HG03520 (cell line): ENCODE measurements at regions not wholly inside any gene's neighbourhood (a gene's known extent, or its start where the extent isn't known, plus 50 kb on each side); places are given as distances from the start of the nearest gene placed in this dataset.
"Not testable (repeated sequence)": the region's sequence is repeated elsewhere in the genome, so short reads cannot be mapped to it uniquely, and the experiment has no call there.

Source experiments
- ATAC-seq: cut with Tn5 transposase; IDR thresholded peaks from one replicate; pipeline ENCODE4 v1.9.1; 2021; ENCODE audit warnings: mild to moderate bottlenecking, moderate library complexity; ENCODE audit not compliant: unreplicated experiment

DNA sequence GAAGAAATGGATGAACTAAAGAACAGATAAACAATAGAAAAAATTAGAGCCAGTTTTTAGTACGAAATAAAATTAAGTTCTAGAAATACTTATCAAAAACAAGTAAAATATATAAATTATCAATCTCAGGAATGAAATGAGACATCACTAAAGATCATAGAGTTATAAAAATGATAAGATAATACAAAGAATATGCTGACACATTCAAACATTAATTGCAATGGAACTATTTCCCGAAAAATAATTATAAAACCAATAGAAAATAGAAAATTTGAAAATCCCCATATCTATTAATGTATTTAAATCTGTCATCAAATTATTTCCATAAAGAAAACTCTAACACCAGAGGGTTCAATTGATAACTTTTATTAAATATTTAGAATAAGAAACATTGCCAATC, 458.1 kb upstream of the MBL2 start:
- ATAC-seq = no peak

DNA sequence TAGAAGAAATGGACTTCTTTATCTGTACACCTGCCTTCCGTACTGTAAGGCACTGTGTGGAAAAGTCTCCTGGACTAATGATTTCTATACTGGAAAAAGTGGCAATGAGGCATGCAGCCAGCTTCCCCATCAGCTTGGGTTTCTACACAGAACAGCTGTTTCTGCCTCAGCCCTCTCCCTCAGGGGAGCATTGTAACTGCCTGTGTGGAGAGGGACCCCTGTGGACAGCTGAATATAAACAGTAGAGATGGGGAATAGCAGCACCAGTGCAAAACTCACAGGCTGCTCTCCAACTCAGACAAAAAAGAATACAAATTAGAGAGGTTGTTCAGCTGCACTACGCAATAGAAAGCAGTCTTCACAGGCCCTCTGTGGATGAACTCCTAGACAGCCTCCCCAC, 451.3 kb upstream of the MBL2 start:
- ATAC-seq = no peak

DNA sequence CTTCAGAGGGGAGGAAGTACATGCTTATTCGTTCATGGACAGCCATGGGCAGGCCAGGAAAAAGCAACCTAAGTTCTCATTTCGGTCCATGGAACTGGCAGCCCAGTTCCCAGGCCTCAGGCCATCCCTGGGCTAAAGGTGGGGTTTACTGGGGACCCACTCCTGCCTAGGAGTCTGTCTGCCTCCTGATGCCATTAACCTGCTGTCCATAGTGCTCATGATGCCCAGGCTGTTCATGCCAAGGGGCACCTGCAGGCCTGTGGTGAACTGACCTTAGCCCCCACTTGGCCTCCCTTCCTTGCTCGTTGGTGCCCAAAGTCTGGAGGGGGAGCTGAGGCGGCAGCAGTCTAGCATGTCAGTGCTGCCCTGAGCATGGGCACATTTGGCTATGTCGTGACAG, 450.2 kb upstream of the MBL2 start:
- ATAC-seq = no peak

DNA sequence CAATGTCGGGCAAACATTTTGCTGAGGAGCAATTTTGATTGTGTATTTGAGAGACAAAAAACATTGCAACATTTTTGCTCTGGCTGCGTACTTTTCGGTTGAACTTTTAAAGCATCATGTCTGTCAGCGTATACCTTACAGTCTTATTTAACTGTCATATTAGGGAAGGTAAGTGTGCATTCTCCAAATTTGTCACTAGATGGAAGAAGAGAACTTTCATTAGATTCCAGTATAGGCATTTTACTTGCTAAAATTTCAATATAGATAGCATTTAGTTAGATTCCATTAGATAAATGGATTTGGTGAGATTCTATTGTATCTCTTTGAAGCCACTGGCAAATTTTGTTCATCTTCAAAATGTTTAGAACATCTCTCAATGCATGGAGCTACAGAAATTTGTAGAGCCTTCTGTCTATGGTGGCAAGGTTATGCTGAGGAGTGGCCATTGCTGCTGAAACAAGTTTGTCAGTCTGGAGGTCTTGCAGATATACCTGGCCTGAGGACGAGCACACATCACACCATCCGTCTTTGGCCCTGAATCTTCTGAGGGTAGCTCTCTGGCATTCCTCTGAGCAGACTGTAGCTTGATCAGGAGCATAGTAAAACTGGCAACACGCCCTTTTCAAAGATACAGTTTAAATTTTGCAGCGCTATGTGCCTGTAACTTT, 437.5 kb upstream of the MBL2 start:
- ATAC-seq = no peak

DNA sequence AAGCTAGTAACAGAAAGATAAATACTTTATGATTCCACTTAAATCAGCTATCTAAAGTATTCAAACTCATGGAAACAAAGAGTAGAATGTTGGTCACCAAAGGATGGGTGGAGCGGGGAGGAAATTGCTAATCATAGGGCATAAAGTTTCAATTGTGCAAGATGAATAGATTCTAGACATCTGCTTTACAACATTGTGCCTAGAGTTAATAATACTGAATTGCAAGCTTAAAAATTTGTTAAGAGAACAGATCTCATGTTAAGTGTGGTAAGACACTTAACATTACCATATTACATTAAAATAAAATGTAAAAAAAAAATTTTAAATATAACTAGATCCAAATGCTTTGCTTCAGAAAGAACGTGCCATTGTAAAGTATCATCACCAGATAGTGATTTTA, 411.1 kb upstream of the MBL2 start:
- no peak for ATAC-seq

DNA sequence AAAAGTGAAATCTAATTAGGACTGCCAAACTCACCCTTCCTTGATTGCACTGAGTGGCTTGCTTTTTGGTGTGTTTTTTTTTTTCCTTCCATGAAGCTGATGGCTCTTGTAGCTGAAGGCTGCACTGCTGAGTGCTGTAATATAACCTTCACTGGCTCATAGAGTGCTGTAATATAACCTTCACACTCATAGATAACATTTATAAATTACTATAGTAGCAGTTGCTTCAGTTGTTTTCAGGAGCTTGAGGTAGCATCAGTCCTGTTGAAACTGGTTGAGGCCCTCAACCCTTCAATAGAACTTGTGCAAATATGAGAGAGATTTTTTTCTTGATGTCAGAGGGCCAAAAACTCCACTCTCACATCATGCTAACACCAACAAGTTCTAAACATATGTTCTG, 404.9 kb upstream of the MBL2 start:
- no peak for ATAC-seq

DNA sequence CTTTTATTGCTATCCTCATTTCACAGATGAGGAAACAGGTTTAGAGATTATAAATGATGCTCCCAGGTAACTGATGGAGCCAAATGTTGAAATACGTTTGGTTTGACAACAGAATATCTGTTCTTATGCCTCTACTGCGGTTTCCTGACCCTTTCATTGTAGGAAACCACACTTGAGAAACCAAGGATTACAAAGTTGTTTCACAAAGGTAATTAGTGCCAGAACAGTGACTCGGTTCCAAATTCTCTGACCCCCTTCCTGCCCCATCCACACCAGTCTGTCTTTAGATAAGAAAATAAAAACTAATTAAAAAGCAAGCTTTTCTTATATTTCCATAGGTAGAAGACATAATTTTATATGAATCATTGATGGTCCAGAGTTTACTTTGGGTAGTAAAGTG, 393.7 kb upstream of the MBL2 start:
- no peak for ATAC-seq

DNA sequence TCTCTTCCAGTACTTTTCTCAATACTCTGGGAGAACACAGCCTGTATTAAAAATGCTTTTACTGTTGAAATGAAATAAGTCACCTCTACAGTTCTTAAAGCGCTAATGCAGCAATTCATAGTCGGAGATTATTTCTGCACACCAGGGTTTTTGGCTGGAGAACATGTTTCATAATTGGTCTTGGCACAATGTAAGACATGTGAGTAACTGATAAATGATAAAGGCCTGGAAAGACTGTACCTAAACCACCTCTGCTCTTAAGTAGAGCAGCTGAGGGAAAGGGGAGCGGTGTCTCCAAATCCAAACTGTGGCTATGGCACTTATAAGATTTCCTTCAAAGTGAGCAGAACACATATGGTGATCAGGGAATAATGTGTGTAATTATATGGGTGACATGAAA, 390.3 kb upstream of the MBL2 start:
- ATAC-seq = no peak

DNA sequence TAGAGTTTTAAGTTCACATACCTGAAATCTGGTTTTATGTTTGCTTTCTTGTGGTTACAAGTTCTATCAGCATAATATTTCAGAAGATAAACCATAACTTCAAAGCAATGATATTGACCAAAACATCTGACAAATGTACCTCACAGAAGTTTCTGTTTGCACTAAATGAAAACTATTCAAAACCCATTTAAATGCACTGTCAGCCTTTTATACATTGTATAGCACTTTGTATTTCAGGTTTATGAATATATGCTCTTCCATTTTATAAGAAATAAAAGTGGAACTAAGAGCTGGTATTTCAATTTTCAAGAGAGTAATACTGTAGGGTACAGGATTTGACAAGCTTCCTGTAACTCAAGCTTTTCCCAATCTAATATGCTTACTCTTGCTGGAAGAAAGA, 388.6 kb upstream of the MBL2 start:
- ATAC-seq = no peak

DNA sequence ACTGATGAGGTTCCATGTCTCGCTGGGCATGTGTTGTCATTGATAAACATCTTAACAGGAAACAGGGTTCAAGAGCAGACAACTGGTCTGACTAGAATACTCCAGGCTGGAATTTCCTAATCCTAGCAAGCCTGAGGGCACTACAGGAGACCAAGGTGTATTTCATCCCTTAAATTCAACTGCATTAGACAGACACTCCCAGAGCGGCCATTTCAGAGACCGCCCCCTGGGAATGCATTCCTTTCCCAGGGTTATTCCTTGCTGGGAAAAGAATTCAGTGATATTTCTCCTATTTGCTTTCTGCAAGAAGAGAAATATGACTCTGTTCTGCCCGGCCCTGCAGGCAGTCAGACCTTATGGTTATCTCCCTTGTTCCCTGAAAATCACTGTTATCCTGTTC, 383.1 kb upstream of the MBL2 start:
- not testable (repeated sequence) for ATAC-seq

DNA sequence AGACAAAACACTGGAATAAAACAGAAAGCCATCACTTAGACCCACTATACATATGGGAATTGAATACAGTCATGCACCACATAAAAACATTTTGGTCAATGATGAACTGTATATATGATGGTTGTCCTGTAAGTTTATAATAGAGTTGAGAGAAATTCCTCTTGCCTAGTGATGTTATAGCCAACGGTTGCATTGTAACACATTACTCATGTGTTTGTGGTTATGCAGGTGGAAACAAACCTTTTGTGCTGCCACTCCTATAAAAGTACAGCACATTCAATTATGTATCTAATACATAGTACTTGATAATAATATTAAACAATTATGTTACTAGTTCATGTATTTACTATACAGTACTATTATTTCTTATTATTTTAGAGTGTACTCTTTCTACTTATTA, 381.2 kb upstream of the MBL2 start:
- no peak for ATAC-seq

DNA sequence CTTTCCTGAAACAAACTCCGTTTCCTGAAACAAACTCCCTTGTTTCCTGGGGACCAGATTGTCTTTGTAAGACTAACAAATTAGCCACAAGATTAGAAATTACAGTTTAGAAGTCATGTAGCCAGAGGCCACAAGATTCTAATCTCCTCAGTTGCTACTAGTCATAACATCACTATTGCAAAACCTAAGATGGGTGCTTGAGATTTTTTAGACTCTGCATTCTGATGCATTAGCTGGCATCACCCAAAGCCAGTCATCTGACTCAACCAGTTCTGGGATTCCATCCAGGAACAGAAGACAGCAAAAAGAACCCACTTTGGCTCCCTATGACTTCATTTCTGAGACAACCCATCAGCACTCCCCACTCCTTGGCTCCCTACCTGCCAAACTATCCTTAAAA, 367.9 kb upstream of the MBL2 start:
- no peak for ATAC-seq

DNA sequence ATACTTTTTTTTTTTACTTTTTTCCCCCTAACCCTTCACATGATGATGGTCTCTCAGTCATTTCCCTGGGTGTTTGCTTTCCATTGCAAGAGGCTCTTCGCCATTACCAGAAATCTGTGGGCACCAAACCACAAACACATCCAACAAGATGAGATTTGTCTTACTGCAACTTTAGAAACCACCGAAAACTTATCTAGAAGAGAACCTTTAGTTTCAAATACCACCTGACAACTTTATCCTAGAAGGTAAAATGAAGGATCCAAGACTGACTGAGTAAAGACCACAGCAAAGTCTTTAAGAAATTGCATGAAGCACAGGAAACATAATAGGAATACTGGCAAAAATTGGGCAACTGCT, 363.3 kb upstream of the MBL2 start:
- ATAC-seq = no peak

DNA sequence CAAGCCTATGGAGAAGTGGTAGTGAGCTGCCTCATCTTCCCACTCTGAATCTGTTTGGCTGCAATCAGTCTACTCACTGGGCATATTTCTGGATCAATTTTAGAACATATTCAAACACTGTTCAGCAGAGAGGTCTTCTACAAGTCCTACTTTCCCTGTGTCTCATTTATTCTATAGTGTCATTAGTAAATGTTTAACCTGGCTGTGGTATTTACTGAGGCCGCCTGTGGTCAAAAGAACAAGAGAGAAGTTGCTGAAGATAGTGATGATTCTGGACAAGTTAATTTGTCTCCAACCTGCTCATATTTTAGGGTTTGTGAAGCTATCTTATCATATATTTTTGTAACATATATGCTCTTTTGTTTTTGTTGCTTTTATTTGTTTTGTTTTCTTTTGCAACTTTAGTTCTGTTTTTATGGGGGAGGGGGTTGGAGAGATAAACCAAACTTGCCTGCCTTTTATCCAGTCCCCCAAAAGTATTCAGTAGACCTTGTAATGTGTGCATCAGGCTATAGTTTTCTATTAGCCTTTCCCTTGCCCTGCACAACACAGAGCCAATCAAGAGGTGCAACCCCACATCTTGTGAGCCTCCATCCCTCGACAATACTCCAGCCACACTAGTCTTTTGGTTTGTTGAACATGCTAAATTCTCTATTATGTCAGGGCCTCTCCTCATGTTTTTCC, 362.8 kb upstream of the MBL2 start:
- peak; percentile 77 for ATAC-seq

DNA sequence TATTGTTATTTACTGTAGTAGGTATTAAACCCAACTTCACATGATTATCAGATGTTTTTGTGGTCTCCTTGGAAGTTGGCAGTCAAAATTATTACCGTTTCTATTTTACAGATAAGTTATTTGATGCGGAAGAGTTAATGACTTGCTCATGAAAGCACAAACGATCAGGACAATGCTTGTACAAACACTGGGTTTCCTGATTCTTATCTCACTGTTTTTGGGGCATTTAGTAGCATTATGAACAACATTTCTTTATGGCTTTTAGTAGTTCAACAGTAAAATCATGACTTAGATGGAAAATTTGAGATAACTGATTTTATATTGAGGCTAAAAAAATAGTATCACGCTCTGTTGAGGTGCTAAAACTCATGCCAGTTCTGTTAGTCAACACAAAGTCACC, 361.5 kb upstream of the MBL2 start:
- no peak for ATAC-seq

DNA sequence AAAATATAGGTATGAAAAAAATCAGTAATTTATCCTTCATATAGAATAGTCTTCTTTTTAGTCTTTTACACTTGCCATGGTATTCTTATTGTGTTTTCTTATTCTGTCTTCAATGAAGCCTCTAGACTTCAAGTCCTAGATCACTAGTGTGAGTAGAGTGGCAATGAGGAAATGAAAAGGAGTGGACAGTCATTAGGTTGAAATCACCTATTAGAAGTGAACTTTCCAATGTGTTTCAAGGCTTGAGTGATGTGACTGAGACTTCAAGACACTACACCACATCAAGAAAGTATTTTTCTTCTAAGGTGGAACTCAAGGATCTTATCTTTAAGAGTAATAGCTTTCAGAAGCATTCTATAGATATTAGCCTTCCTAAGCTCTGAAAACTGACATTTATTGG, 357.8 kb upstream of the MBL2 start:
- ATAC-seq = no peak

DNA sequence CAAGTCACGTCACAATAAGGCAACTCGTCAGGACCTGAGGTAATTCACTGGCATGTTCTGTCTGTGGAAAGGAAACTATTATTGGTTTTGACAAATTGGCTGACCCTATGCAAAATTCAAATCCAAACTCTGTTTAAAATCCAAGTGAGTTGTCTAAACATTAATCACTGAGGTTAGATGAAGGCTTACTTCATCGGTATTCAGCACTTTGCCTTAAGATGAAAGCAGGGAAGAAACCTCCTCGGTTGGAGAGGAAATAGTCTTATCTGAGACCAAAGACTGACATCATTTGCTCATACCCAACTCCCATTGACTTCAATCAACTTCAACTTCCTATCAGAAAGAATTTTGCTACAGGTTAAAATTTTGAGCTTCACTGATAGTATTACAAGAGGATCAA, 355.1 kb upstream of the MBL2 start:
- no peak for ATAC-seq

DNA sequence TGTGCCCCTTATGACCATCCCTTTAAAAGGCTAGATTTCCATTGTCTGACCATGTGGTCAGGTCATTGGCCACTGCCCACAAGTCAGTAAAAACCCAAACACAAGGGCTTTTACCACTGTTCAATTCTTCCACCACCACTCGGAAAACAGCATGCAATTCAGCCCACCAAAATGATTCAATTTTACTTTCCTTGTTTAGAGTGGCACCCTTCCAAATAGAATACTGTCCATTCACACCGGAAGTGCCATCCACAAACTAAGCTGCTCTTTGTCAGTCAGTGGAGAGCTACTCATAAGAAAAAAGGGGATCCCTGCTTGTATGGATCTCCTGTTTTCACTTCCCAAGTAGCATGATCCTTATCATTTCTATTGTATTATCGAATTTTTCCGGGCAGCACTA, 350.7 kb upstream of the MBL2 start:
- no peak for ATAC-seq

DNA sequence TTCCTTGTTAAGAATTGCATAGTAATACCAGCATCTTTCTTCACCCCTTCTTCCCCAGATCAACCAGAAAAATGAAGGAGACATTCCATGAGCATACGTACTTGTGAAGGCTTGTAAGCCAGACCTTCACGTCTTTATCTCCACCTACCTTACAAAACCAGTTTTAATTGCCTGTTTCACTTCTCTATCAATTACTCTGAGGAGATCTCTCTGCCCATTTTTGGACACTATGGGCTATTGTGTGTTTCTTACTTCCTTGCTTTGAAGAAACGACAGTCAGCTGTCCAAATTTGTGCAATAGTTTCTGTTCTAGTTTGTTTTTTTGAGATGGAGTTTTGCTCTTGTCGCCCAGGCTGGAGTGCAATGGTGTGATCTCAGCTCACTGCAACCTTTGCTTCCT, 349.7 kb upstream of the MBL2 start:
- ATAC-seq = no peak

DNA sequence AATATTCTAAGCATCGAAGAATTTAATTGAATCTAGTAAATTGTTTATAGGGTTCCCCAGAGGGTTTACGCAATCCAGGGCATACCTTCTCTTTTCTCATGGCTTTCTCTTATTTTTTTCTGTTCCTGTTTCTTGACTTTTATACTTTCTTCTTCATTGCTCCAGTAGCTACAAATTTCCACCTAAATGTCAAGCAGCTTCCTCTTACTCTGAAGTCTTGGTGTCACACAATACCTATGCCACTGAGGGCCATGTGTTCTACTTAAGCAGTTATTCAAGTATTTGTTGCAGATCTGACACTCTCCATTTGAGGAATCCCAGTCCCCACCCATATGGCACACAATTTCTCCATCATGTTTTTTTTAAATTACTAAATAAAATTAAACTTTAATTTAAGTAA, 343.1 kb upstream of the MBL2 start:
- no peak for ATAC-seq

DNA sequence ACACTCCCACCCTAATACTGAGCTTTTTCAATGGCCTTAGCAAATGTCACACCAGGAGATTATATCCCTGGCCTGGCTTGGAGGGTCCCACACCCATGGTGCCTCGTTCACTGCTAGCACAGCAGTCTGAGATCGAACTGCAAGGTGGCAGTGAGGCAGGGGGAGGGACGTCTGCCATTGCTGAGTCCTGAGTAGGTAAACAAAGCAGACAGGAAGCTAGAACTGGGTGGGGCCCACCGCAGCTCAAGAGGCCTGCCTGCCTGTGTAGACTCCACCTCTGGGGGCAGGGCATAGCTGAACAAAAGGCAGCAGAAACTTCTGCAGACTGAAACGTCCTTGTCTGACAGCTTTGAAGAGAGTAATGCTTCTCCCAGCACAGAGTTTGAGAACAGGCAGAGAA, 338.9 kb upstream of the MBL2 start:
- no peak for ATAC-seq

DNA sequence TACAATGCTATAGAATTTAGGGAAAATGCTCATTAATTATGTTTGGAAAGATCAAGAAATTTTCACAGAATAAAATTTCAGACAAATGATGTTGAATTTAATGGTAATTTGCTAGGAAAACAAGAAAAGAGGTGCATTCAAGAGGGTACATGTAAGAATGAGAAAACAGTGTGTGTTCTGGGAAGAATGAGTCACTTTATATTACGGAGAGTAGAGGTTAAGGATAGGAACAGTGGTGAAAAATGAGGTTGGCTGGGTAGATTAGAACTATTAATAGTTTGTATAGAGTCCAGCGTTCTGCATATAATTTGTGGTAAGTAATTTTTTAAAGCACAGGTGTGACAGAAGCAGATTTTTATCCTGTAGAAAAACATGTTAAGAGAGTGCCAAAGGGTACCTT, 336.7 kb upstream of the MBL2 start:
- ATAC-seq = no peak

DNA sequence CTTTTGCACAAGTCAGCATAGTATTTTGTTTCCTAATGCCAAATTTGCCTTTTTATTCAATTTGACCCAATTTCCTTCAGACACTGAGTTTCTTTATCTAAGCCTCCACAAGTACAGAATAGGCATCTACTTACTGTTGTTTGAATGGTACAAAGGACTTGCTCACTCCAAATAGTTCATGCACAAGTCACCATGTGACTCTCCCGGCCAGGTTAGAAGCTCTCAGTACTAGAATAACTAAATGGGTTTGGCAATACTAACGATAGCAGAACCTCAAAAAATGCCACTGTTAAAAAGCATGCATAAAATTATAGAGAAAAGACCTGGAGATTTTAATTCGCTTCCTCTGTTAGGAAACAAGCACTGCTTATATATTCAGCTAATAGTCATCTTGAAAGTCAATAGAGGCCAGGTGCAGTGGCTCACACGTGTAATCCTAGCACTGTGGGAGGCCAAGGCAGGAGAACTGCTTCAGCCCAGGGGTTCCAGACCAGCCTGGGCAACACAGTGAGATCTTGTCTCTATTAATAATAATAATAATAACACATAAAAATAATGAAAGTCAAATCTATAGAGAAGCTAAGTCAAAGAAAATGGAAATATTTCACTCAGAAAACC, 335.8 kb upstream of the MBL2 start:
- no peak for ATAC-seq
